ENCODE measurements at regions not wholly inside any gene's neighbourhood (a gene's known extent, or its start where the extent isn't known, plus 50 kb on each side); places are given as distances from the start of the nearest gene placed in this dataset.

DNA sequence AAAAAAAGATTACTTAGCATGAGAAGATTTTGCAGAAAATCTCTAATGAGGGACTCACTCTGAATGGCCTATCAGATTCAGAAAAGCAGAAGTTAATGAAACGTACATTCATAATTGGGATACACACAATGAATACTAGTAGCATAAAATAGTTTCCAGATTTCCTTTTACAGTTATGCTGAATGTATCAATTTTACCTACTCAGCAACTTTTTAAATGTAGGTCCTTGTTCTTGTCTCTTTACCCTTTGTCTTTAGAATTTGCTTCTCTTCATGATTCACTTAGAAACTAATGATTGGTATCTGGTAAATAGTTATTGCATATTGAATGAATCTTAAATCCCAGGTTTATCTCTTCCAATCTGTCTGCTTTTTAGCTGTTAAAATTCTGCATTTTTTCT lies 458.8 kb downstream of the DSC3 start:
- TF ChIP-seq CTCF (IDR thresholded peaks at IDR 0.05) (no peak), EZH2 (IDR thresholded peaks at IDR 0.05; ENCODE audit: borderline replicate concordance, insufficient read depth, low read depth, low read length, poor library complexity, severe bottlenecking) (no peak)

Measured in B cell (primary cell).